ENCODE measurements at regions not wholly inside any gene's neighbourhood (a gene's known extent, or its start where the extent isn't known, plus 50 kb on each side); places are given as distances from the start of the nearest gene placed in this dataset.

GRCh38 chr1:38724160-38725131 is 135.1 kb downstream of the RRAGC start:
- ATAC-seq: no peak
- Histone ChIP-seq H3K4me3 (no peak overlapping the region), H3K27ac (no peak overlapping the region), H3K36me3 (no peaks in the 10 kb centered on the region), H3K9me3 (no peaks in the 10 kb centered on the region), H3K27me3 (peaks cover 61% of the 10 kb centered on the region), H3K4me1 (peaks cover 0 to 14% (median 7%) of the 10 kb centered on the region in 3 donors)
- no peak for TF ChIP-seq POLR2A (IDR thresholded peaks at IDR 0.05)
- no peak for TF ChIP-seq EP300 (IDR thresholded peaks at IDR 0.05)
- TF ChIP-seq POLR2AphosphoS5 (IDR thresholded peaks at IDR 0.05): no peak
- no peak for TF ChIP-seq CTCF (IDR thresholded peaks at IDR 0.05)
- WGBS, 2 donors (ENCODE audit: low coverage in 1 of 2): 39 to 40% methylated on average over 2 to 5 of the region's 7 CpGs

- WGBS, 2 donors (ENCODE audit: low coverage in 1 of 2): 14 to 70% methylated on average over 1 to 3 of the region's 4 CpGs
- Histone ChIP-seq H3K4me3 (no peak overlapping the region), H3K36me3 (no peaks in the 10 kb centered on the region), H3K27me3 (peaks cover 54% of the 10 kb centered on the region), H3K9me3 (no peaks in the 10 kb centered on the region), H3K4me1 (no peaks in the 10 kb centered on the region), H3K27ac (no peak overlapping the region)
- ATAC-seq: no peak
- TF ChIP-seq CTCF (IDR thresholded peaks at IDR 0.05): no peak
- TF ChIP-seq EP300 (IDR thresholded peaks at IDR 0.05): no peak
- no peak for TF ChIP-seq POLR2AphosphoS5 (IDR thresholded peaks at IDR 0.05)
- TF ChIP-seq POLR2A (IDR thresholded peaks at IDR 0.05): no peak
Observed at GRCh38 chr1:38721816-38722215, 137.8 kb downstream of the RRAGC start.

GRCh38 chr1:38719880-38720279 is 139.7 kb downstream of the RRAGC start:
- Histone ChIP-seq H3K9me3 (peaks cover 0 to 13% (median 0%) of the 10 kb centered on the region in 3 donors), H3K4me3 (no peak overlapping the region), H3K27me3 (peaks cover 40% of the 10 kb centered on the region), H3K36me3 (no peaks in the 10 kb centered on the region), H3K4me1 (no peaks in the 10 kb centered on the region), H3K27ac (no peak overlapping the region)
- no peak for ATAC-seq
- TF ChIP-seq POLR2AphosphoS5 (IDR thresholded peaks at IDR 0.05) (no peak), EP300 (IDR thresholded peaks at IDR 0.05) (no peak), CTCF (IDR thresholded peaks at IDR 0.05) (no peak), POLR2A (IDR thresholded peaks at IDR 0.05) (no peak)
- 53 to 72% methylated on average over 2 to 7 of the region's 7 CpGs for WGBS, 2 donors (ENCODE audit: low coverage in 1 of 2)

- Histone ChIP-seq H3K27me3 (peaks cover 22% of the 10 kb centered on the region), H3K4me3 (no peak overlapping the region), H3K4me1 (no peaks in the 10 kb centered on the region), H3K36me3 (no peaks in the 10 kb centered on the region), H3K27ac (no peak overlapping the region), H3K9me3 (peaks cover 0 to 14% (median 0%) of the 10 kb centered on the region in 3 donors)
- ATAC-seq: no peak
- 70 to 74% methylated on average over 4 to 6 of the region's 8 CpGs for WGBS, 2 donors (ENCODE audit: low coverage in 1 of 2)
- TF ChIP-seq POLR2AphosphoS5 (IDR thresholded peaks at IDR 0.05) (no peak), POLR2A (IDR thresholded peaks at IDR 0.05) (no peak), CTCF (IDR thresholded peaks at IDR 0.05) (no peak), EP300 (IDR thresholded peaks at IDR 0.05) (no peak)
Observed at GRCh38 chr1:38718031-38718430, 141.5 kb downstream of the RRAGC start.

- ATAC-seq: no peak
- WGBS, 2 donors (ENCODE audit: low coverage in 1 of 2): 83 to 85% methylated on average over 2 of the region's 2 CpGs
- H3K27ac ChIP-seq: no peak overlapping the region
- no peaks in the 10 kb centered on the region for H3K36me3 ChIP-seq
- no peak overlapping the region for H3K4me3 ChIP-seq
- no peaks in the 10 kb centered on the region for H3K4me1 ChIP-seq
- peaks cover 0 to 32% (median 0%) of the 10 kb centered on the region in 3 donors for H3K9me3 ChIP-seq
- TF ChIP-seq POLR2A (IDR thresholded peaks at IDR 0.05): no peak
- TF ChIP-seq CTCF (IDR thresholded peaks at IDR 0.05): no peak
- H3K27me3 ChIP-seq: peaks cover 4% of the 10 kb centered on the region
Observed at GRCh38 chr1:38716229-38716628, 143.3 kb downstream of the RRAGC start.
